Epithelial cell of prostate (primary cell): ENCODE measurements at regions not wholly inside any gene's neighbourhood (a gene's known extent, or its start where the extent isn't known, plus 50 kb on each side); places are given as distances from the start of the nearest gene placed in this dataset.

ENCODE experiments used
- DNase-seq: peaks from one replicate; pipeline ENCODE4 v3.0.0-alpha.2; 2011; ENCODE audit warnings: low read depth, low spot score
- H3K27ac ChIP-seq: fragments of 450-650 bp; 2 replicates; pipeline ENCODE4 v1.5.1; 2017; ENCODE audit warnings: mild to moderate bottlenecking

DNA sequence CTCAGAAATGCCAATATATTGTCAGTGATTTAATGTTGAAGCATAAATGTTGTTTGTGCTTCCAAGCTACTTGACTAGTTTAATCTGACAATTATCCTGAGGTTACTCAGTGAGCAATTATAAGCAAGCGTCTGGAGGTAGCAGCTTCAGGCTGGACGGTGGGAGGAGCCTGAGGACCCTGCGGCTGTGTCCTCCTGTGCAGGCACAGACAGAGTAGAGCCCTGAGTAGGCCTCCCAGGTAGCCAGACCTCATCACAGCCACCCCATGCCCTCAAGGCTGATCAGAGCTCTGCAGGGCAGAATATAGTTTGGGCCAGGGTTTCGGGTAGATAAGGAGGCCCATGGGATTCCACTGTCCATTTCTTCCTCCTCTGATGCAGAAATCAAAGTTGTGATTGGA lies 153.6 kb downstream of the DRD1 start:
- no peak for DNase-seq
- H3K27ac ChIP-seq = no peak overlapping the region

DNA sequence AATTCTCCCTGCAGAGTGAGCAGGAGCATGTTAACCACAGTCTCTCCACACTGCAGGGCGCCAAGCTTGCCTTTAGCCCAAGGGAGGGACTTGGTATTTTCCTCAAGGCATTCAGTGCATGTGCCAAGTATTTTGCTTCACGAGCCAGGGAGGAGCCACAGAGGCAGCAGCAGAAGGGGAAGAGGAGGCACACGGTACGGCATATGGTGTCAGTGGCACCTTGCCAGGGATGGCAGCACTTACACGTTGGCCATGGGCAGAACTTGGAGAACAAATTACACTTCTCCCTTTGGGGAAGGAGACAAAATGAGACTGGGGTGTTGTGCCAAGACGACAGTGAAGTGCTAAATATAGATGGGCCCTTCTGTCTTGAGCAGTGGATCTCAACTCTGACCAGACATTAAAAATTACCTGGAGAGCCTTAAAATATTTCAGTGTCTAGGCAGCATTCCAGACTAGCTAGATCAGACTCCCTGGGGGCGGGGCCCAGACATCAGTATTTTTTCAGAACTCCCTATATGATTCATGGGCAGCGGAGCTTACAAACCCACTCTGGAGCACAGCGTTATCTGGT lies 155.8 kb downstream of the DRD1 start:
- H3K27ac ChIP-seq = peak overlapping the region; percentile 69
- peak; percentile 60 for DNase-seq

DNA sequence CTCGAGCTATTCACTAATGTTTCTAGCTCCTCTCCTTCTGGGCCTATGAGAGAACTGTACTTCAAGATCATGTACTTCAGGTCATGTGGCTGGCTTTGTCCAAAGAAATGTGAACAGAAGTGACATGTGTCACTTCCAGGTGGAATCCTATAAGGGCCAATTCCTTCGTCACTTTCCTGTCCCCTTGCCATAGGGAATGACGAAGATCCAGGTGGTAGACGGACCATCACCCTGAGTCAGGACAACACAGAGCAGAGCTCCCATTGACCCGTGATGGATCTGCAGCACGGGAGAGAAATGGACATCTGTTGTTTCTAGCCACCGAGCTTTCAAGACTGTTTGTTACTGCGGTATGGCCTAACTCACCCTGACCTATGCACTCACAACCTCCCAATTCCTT lies 157.0 kb downstream of the DRD1 start:
- DNase-seq = no peak
- H3K27ac ChIP-seq = peak overlapping the region; percentile 69

DNA sequence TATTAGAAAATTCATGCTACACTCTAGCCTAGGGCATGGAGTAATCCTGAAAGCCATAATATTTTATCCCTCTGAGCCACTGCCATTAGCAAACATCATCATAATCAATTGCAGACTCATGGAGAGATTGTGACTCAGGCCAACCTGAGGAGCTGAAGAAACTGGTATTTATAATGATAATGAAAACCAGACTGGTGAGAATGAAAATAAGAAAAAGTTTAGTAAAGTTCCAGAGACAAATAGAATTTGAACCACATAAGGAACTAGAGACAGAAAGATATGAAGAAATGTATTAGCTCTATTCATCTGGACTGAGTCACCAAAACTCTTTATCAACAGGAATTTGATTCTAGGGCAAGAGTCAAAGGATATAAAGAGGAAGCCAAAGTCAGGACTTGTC lies 158.7 kb downstream of the DRD1 start:
- peak overlapping the region; percentile 44 for H3K27ac ChIP-seq
- DNase-seq = peak; percentile 8

GRCh38 chr5:175284806-175285205 lies 159.2 kb downstream of the DRD1 start:
- peak overlapping the region; percentile 44 for H3K27ac ChIP-seq
- no peak for DNase-seq

DNA sequence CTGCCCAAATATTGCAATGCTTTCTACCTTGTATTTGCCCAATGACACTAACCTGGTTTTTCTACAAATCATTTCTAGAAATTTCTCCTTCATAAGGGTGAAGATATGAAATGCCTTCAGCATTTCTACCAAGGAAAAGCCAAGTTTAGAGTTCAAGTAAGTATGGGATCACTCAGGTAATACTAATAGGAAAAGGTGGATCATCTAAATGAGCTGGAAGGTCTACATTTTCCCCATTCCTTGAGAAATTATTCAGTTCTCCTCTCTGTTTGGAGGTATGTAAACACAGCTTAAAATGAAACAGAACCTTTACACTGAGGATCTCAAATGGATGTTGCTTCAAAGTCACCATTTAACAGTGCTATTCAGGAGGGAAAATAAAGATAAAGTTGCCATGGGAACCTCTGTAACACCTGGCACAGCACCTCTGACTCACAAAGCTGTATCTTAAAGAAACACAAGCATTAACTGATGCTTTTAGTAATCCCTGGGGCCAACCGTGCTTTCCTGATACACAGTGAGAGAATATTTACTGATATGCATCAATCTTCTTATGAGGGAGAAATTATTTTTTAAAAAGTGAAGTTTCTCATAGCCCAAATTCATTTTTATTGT lies 161.3 kb downstream of the DRD1 start:
- DNase-seq = no peak
- no peak overlapping the region for H3K27ac ChIP-seq

DNA sequence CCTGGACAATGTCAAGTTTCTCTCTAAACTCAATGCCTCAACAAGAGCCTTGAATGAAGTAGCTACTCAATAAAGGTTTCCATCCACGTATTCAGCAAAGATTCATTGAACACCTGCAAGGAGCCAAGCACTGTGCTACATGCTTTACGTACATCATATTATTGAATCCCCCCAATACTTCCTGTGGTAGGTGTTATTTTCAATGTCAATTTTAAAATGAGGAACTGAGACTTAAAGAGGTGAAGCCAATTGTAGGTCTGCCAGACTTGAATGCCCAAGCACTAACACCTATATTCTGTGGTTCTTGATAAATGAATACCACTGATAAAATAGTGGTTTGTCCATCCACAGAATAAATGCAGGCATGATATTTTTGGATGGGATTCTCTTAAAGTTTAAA lies 162.3 kb downstream of the DRD1 start:
- no peak for DNase-seq
- H3K27ac ChIP-seq = no peak overlapping the region

DNA sequence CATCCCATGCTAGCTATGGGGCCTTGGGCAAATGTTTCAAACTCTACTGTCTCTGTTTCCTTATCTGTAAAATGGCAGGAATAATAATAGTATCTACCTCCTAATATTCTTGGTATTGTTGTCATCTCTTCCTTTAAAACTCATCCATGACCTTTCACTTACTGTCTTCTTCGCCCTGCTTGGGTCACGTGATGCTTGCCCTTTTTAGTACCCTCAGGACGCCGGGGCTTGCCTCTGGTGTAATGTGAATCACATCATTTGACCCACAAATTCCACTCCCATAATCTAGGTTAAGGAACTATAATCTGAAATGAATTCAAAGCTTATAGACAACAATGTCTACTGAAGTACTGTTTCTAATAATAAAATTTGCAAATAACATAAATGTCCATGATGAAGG lies 162.7 kb downstream of the DRD1 start:
- H3K27ac ChIP-seq = no peak overlapping the region
- no peak for DNase-seq

- no peak overlapping the region for H3K27ac ChIP-seq
- no peak for DNase-seq
Measured at GRCh38 chr5:175279506-175279905, 164.5 kb downstream of the DRD1 start.

- DNase-seq = no peak
- H3K27ac ChIP-seq = no peak overlapping the region
Measured at GRCh38 chr5:175275748-175276147, 168.2 kb downstream of the DRD1 start.

DNA sequence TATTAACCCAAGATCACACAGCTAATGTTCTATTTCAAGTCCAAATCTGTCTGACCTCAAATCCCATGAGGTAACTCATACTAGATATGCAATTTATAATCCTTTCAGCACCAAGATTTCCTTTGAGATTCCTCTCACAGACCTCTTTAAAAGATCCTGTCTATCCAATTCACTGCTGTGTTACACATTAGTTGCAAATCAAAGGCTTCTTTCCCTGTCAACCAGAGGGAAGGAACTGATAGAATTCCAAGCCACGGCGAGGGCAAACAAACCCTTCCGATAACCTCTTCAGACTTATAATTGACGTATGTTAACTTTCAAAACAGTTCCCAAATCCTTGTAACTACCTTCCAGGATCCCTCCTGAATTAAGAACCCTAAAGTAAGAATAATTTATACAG lies 168.9 kb downstream of the DRD1 start:
- no peak overlapping the region for H3K27ac ChIP-seq
- no peak for DNase-seq

DNA sequence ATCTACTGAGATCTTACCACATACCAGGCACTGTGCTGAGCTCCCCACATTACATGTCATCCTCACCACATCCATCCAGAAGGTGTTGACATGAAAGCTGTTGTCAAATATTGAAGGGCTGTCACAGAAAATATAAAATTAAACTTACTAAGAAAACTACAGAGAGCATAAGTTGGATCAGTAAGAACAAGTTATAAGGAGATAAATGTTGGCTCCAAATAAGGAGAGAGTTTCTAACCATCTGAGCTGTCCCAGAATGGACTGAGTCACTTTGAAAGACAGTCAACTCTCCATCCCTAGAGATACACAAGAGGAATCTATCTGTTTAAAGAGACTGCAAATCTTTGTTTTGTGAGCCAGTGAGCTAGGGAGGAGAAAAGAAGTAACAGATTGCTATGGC lies 169.8 kb downstream of the DRD1 start:
- DNase-seq = no peak
- no peak overlapping the region for H3K27ac ChIP-seq

GRCh38 chr5:175264406-175264805 lies 179.6 kb downstream of the DRD1 start:
- DNase-seq = no peak
- no peak overlapping the region for H3K27ac ChIP-seq

DNA sequence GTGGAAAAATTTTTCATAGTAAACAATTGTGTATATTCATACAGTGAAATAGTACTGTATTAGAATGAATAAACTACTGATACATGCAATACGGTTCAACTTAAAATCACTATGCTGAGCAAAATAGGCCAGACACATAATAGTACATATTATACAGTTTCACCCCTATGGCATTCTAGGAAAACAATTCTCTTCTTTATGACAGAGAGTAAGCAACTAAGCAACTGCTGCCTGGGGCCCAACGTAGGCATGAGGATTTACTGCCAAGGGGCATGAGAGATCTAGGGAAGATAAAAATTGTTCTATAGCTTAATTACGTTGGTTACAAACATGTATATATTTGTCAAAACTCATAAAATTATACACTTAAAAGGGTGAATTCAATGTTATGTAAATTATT lies 180.2 kb downstream of the DRD1 start:
- no peak overlapping the region for H3K27ac ChIP-seq
- DNase-seq = no peak

- no peak overlapping the region for H3K27ac ChIP-seq
- no peak for DNase-seq
Measured at GRCh38 chr5:175261526-175261925, 182.5 kb downstream of the DRD1 start.

GRCh38 chr5:175261037-175261436 lies 182.9 kb downstream of the DRD1 start:
- no peak for DNase-seq
- H3K27ac ChIP-seq = no peak overlapping the region

GRCh38 chr5:175257847-175258194 lies 186.2 kb downstream of the DRD1 start:
- DNase-seq = no peak
- H3K27ac ChIP-seq = no peak overlapping the region

DNA sequence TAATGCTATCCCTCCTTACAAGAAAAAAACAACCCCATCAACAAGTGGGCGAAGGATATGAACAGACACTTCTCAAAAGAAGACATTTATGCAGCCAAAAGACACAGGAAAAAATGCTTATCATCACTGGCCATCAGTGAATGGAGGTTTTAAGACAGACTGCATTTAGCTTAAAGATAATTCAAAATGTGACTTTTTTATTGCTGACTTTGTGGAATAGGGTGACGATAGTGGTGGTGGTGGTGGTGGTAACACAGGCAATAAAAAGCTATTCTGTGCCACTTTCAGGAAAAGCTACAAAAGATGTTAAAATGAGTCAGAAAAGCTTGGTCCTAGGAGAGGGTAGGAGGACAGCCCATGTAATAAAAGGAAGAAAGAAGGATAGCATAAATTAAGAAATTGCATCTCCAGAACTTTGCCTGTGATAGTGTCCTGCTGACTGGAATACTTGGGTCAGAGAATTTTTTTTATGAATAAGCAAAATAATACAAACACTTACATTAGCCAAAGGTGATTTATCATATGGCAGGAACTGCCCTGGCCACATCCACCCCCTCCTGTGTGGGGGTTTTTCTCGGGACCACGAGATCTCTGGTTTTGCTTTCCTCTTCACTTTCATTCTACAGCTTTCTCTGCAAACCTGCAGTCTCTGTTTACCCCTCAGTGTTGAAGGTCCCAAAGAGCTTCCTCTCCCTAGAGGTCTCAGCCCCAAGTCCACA lies 186.7 kb downstream of the DRD1 start:
- no peak overlapping the region for H3K27ac ChIP-seq
- DNase-seq = no peak

- no peak for DNase-seq
- no peak overlapping the region for H3K27ac ChIP-seq
Measured at GRCh38 chr5:175254155-175254554, 189.8 kb downstream of the DRD1 start.

DNA sequence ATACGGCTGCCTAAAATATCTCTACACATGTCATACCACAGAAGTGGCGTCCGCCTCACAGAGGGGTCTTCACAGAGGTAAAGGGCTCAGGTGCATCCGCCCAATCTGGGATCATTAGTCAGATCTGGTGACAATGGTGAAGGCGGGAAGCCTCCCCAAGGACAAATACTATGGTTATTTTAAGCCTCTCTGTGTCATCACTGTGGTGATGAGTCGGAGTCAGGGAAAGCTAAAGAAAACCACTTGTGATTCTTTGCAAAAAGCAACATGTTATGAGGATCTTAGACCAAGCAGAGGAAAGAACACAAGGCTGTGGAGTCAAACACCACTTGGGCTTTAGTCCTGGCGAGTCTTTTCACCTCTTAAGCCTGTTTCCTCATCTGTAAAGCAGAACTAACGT lies 190.4 kb downstream of the DRD1 start:
- DNase-seq = no peak
- no peak overlapping the region for H3K27ac ChIP-seq

GRCh38 chr5:175252234-175252805 lies 191.7 kb downstream of the DRD1 start:
- H3K27ac ChIP-seq = no peak overlapping the region
- DNase-seq = no peak

DNA sequence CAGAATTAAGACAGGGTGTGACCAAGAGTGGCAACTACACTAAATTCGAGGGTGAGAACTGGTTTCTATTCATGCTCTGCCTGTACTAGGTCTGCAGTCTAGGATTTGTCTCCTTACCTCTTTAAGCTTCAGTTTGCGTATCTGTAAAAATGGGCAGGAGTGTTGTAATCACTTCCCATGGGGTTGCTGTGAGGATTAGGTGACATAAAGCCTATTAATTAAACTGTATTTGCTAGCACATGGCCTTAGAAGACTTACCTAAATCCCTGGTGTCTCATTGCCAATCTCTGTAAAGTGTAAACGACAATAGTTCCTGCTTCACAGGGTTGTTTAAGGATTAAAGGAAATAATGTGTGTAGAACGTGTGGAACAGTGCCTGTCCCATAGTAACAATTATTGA lies 193.6 kb downstream of the DRD1 start:
- no peak for DNase-seq
- H3K27ac ChIP-seq = no peak overlapping the region
